ENCODE measurements at regions not wholly inside any gene's neighbourhood (a gene's known extent, or its start where the extent isn't known, plus 50 kb on each side); places are given as distances from the start of the nearest gene placed in this dataset.
"Not testable (repeated sequence)": the region's sequence is repeated elsewhere in the genome, so short reads cannot be mapped to it uniquely, and the experiment has no call there.

- not testable (repeated sequence) for DNase-seq (ENCODE audit: low read depth, low spot score)
These were observed 480.9 kb downstream of the PPARGC1A start for GRCh38 chr4:23408913-23409312.

- no peak for DNase-seq (ENCODE audit: low read depth, low spot score)
These were observed 488.3 kb downstream of the PPARGC1A start for GRCh38 chr4:23401572-23401971.

GRCh38 chr4:23392860-23393458 lies 496.9 kb downstream of the PPARGC1A start:
- DNase-seq (ENCODE audit: low read depth, low spot score) = no peak

- no peak for DNase-seq (ENCODE audit: low read depth, low spot score)
These were observed 499.6 kb downstream of the PPARGC1A start for GRCh38 chr4:23390246-23390645.

- no peak for DNase-seq (ENCODE audit: low read depth, low spot score)
These were observed 501.0 kb downstream of the PPARGC1A start for GRCh38 chr4:23388699-23389395.

GRCh38 chr4:23388255-23388654 lies 501.6 kb downstream of the PPARGC1A start:
- no peak for DNase-seq (ENCODE audit: low read depth, low spot score)

GRCh38 chr4:23384741-23385140 lies 505.1 kb downstream of the PPARGC1A start:
- DNase-seq (ENCODE audit: low read depth, low spot score) = no peak

GRCh38 chr4:23382879-23383278 lies 507.0 kb downstream of the PPARGC1A start:
- no peak for DNase-seq (ENCODE audit: low read depth, low spot score)

GRCh38 chr4:23374259-23374658 lies 515.6 kb downstream of the PPARGC1A start:
- no peak for DNase-seq (ENCODE audit: low read depth, low spot score)

- DNase-seq (ENCODE audit: low read depth, low spot score) = no peak
These were observed 516.6 kb downstream of the PPARGC1A start for GRCh38 chr4:23373261-23373660.

- no peak for DNase-seq (ENCODE audit: low read depth, low spot score)
These were observed 518.3 kb downstream of the PPARGC1A start for GRCh38 chr4:23371533-23371932.

GRCh38 chr4:23369331-23369730 lies 520.5 kb downstream of the PPARGC1A start:
- DNase-seq (ENCODE audit: low read depth, low spot score) = no peak

GRCh38 chr4:23368081-23368697 lies 521.7 kb downstream of the PPARGC1A start:
- DNase-seq (ENCODE audit: low read depth, low spot score) = no peak

GRCh38 chr4:23366557-23366906 lies 523.3 kb downstream of the PPARGC1A start:
- no peak for DNase-seq (ENCODE audit: low read depth, low spot score)

- no peak for DNase-seq (ENCODE audit: low read depth, low spot score)
These were observed 523.8 kb downstream of the PPARGC1A start for GRCh38 chr4:23365871-23366556.

- no peak for DNase-seq (ENCODE audit: low read depth, low spot score)
These were observed 524.8 kb downstream of the PPARGC1A start for GRCh38 chr4:23365086-23365485.

GRCh38 chr4:23364167-23364566 lies 525.7 kb downstream of the PPARGC1A start:
- no peak for DNase-seq (ENCODE audit: low read depth, low spot score)

- DNase-seq (ENCODE audit: low read depth, low spot score) = no peak
These were observed 528.4 kb downstream of the PPARGC1A start for GRCh38 chr4:23361453-23361852.

- DNase-seq (ENCODE audit: low read depth, low spot score) = no peak
These were observed 529.1 kb downstream of the PPARGC1A start for GRCh38 chr4:23360718-23361117.

GRCh38 chr4:23355258-23355657 lies 534.6 kb downstream of the PPARGC1A start:
- DNase-seq (ENCODE audit: low read depth, low spot score) = no peak

- no peak for DNase-seq (ENCODE audit: low read depth, low spot score)
These were observed 536.6 kb downstream of the PPARGC1A start for GRCh38 chr4:23353200-23353599.

GRCh38 chr4:23348789-23349498 lies 540.9 kb downstream of the PPARGC1A start:
- DNase-seq (ENCODE audit: low read depth, low spot score) = no peak
